ENCODE measurements at regions not wholly inside any gene's neighbourhood (a gene's known extent, or its start where the extent isn't known, plus 50 kb on each side); places are given as distances from the start of the nearest gene placed in this dataset.

GRCh38 chr20:23254034-23254433 is 96.6 kb upstream of the NXT1 start:
- Histone ChIP-seq H3K27ac (ENCODE audit: extremely low read depth, low read depth, low read length) (no peak overlapping the region), H4K20me1 (replicated peaks; ENCODE audit: control insufficient read depth, insufficient read depth, low read length) (0 out of 2 replicates have a peak, but pooled peaks cover 3% of the 10 kb centered on the region), H3K4me1 (replicated peaks in 1 of 2; ENCODE audit: control insufficient read depth in 2 of 2, insufficient read depth in 2 of 2, low read length in 2 of 2) (no peaks in the 10 kb centered on the region; a peak in 1 of 5 replicates), H3K79me2 (ENCODE audit: control insufficient read depth, insufficient read depth, low read length) (no peaks in the 10 kb centered on the region), H2AFZ (ENCODE audit: low read depth, low read length) (no peak overlapping the region), H3K36me3 (ENCODE audit: control insufficient read depth, insufficient read depth, low read length) (no peaks in the 10 kb centered on the region), H3K27me3 (ENCODE audit: control insufficient read depth in 2 of 2, insufficient read depth in 2 of 2, low read length in 2 of 2) (peaks cover 6 to 36% of the 10 kb centered on the region in 2 experiments; a peak in 4 of 5 replicates), H3K4me3 (no peak overlapping the region), H3K9me1 (ENCODE audit: control insufficient read depth, insufficient read depth, low read length) (no peaks in the 10 kb centered on the region), H3K9me3 (replicated peaks; ENCODE audit: control insufficient read depth, insufficient read depth, low read depth, low read length) (no peaks in the 10 kb centered on the region), H3K4me2 (ENCODE audit: insufficient read depth, low read length) (no peak overlapping the region), H3K9ac (ENCODE audit: insufficient read depth in 1 of 2, low read depth in 2 of 2, low read length in 2 of 2) (no peak overlapping the region)
- ATAC-seq (no peak), DNase-seq (ENCODE audit: extremely low read depth in 1 of 4, low spot score in 3 of 4) (no peak), FAIRE-seq (no peak)
- WGBS (ENCODE audit: insufficient coverage, low coverage, missing lambda C conversion rate) = 5% methylated on average over 3 of the region's 5 CpGs
- TF ChIP-seq MTA2 (IDR thresholded peaks at IDR 0.05; ENCODE audit: low read depth) (no peak), TRIM28 (IDR thresholded peaks at IDR 0.05) (no peak), ZNF444 (CRISPR knock-in tag; IDR thresholded peaks at IDR 0.05) (no peak), ZNF174 (CRISPR knock-in tag; IDR thresholded peaks at IDR 0.05) (no peak), ID3 (CRISPR knock-in tag; IDR thresholded peaks at IDR 0.05) (no peak), ID3 (tag; IDR thresholded peaks at IDR 0.05) (no peak), POU5F1 (IDR thresholded peaks at IDR 0.05; ENCODE audit: borderline replicate concordance, low read depth, low read length, partially characterized antibody) (no peak), PURB (CRISPR knock-in tag; IDR thresholded peaks at IDR 0.05; ENCODE audit: low read depth) (no peak), WHSC1 (IDR thresholded peaks at IDR 0.05; ENCODE audit: low read length) (no peak)
- POLR2A ChIA-PET = no interaction called here
- in situ Hi-C loops (cut with MboI) = no loop called here
- BruUV-seq (replicated peaks) = no TSS peak
- intact Hi-C loops (cut with micrococcal nuclease) = no loop called here
- CTCF ChIA-PET (ENCODE audit: low intra/inter-chr PET ratio) = no interaction called here
